Activated CD4-positive, alpha-beta T cell treated with anti-CD3 and anti-CD28 coated beads, Interleukin-2, amount 50 U/mL, for 1 hour (primary cell): ENCODE measurements at regions not wholly inside any gene's neighbourhood (a gene's known extent, or its start where the extent isn't known, plus 50 kb on each side); places are given as distances from the start of the nearest gene placed in this dataset.
"Not testable (repeated sequence)": the region's sequence is repeated elsewhere in the genome, so short reads cannot be mapped to it uniquely, and the experiment has no call there.

Experiments used
- DNase-seq: peaks from one replicate; pipeline ENCODE4 v3.0.0-alpha.2; 2020

DNA sequence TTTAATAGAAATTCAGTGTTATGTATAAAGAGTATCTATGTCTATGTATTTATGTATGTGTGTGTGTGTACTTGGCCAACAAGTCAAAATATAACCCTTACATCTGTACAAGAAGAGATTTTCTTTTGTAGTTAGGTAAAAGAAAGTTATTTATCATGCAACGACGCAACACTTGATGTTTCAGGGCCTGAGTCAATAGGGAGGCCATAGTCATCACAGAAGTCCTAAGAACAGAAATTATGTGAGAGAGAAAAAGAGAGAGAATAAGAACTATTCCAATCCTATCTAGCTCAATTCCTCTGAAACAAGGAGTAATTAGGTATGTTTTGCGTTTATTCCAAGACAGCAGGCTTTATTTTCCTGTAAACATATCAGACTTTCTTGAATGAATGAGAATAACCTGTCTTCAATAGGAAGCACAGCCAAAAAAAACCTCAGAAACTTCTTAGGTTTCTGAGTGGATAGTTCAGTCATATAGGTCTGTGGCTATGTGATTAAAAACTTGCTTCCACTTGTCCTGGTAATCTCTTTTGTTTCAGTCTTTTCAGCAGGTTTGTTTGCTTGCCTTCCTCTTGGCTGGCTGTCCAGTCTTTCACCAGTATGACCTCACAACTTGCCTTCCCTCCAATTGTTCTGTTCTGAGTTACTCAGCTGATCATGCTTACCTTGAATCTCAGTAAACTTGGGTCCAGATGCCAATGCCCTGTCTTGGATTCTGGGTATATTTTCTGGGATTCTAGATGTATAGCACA is 382.4 kb upstream of the GBE1 start:
- no peak for DNase-seq

DNA sequence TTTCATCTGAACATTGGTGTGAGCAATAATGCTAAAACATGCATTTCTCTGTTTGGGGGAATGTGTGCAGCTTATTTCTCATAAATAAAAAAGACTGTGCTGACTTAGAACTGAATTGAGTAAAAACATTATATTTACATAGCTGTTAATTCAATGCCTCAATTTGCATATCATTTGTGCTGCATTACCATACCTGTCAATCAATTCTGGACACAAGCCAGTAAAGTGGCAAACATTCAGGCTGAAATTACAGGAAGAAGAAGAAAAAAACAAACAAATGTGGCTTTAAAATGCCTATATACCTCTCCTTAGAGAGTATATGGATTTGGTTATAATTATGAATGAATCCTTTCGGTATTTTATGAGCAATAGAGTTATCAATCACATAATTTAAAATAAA is 380.1 kb upstream of the GBE1 start:
- no peak for DNase-seq

DNA sequence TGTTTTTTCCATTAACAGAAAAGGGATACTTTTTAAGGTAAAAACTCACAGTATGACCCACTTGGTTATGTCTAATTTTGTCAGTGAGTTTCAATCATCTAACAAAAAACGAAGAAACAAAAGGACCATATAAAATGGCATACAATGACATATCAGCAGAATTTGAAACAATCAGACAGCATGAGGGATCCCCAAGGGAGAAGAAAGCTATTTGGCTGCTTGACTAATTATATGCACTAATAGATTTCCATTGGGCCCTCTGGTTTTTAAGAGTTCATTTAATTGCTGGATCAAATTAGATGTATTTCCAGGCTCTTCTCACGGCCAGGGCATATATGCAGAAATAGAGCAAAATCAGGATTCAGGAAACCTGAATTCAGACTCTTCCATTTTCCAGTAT is 376.4 kb upstream of the GBE1 start:
- DNase-seq, result no peak

DNA sequence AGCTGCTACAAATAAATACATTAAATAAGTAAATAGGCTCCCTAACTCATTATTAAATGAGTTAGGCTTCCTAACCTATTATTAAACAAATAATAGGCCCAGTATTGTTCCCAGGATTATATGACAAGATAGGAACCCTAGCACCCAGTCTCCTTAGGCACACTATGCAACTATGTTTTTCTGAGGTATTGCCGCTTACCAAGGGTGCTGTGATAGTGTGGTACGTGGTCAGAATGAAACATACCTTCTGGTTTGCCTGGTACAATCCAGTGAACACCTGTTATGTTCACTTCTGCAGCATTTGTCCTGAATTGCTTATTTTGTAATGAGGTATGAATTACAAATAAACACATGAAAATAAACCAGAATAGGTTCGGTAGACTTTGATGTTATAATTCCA is 375.6 kb upstream of the GBE1 start:
- no peak for DNase-seq

DNA sequence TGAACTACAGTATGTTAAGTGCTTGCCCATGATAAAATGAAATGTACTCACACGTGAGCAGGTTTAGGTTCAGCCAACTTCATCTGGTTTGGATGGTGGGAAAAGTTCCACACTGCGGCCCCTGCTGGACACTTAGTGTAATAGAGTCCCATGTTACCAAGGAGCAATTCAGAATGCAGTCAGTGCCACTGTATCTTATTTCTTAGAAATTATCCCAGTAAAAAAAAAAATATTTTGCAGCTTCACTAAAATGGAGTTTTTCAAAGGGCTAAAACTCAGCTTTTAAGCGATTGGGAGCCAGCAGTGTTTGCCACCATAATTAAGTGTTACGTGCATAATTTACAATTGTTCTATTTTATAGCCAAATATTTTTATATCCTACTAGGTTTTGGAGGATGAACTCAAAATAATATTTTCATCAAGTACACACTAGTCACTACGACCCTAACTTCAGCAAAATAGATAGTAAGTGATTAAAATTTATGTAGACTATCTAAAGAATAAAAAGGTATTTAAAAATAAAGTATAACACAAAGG is 371.7 kb upstream of the GBE1 start:
- peak; percentile 36 for DNase-seq

DNA sequence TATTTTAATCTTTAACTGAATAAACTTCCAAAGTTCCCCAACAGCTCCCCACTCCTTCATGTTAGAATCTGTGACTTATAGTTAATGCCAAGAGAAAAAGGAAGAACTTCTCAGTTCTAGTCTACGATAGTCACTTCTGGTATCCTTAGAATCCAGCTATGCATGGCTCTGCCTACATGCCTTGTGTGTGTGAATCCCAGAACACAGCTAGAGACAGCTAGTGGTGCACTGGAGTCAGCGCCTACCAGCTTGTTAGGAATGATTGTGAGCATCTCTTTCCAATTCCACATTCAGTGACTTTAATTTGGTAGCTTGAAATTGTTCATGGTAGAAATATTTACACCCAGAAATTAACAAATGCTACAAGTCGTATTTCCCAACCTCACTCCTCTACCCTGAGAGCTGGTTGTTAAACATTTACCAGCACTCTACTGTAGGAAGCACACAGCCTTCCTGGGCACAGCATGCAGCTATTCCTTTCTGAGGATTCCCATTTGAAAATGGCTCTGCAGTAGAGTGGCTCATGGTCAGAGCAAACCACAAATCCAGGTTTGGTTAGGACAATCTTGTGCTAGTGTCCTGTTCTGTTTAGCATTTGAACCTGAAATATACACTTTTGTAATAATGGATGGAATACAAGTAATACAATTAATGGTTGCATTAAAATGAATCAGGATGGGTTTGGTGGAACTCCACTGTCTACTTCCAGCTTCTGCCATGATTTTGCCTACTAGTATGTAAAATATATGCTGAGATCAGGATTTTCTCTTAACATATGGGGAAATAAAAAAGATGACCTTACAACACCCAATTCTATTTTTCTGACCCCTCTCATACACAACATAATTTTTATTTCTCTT is 371.0 kb upstream of the GBE1 start:
- no peak for DNase-seq

DNA sequence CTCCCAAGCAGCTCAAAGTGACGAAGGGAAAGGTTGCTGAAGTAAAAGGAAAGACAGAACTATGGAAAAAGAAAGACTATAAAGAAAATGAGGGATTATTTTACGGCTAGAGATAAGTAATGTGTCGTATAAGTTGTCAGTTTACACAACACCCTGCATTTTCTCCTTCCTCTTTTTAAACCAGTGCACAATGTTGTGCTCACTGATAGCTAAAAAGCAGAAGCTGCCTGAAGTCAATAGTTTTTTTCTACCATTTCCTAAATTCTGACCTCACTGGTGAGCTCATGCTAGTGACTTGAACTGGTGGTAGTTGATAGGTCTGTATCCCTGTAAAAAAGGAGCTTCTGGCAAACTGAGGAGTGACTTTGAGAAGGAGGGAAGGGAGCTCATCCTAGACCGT is 368.6 kb upstream of the GBE1 start:
- no peak for DNase-seq

DNA sequence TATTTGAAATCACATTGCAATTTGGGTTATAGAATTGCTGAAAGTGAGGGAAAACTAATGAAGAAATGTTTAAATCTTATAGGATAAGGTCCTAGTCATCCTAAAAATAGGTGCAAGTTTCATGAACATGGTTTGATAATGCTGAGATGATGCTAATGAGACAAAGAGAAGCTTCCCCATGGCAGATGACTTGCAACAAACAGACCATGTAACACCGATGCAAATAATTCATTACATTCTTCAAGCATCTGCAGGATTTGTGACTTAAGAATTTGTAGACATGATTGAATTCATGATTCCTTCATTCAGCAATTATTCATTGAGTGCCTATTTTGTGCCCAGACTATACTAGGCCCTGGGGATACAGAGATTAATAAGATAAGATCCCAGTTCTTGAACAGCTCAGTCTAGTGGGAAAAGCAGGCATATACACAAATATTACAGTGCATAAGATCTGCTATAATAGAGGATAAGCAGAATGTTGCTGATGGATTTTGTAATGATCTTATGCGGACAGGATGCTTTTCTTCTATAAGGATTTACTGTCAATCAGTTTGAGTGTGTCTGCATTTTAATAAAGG is 367.9 kb upstream of the GBE1 start:
- DNase-seq, result no peak

DNA sequence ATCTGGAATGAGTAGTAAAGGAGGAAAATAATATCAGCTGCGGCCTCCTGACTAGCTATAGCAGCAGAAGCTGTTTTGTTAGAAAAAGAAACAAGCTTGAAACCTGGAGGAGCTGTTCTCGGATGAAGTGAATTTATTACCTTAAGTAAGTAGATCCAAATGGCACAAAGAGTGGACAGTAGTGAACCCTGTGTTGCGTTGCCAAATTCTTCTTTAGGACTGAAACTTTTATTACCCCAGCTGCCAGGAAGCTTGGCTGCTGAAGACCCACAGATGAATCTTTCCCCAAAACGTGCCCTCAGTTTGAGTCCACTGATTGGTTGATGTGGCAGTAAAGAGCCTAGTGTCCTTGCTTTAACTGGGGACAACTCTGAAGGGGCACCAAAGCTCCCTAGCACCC is 366.8 kb upstream of the GBE1 start:
- no peak for DNase-seq

DNA sequence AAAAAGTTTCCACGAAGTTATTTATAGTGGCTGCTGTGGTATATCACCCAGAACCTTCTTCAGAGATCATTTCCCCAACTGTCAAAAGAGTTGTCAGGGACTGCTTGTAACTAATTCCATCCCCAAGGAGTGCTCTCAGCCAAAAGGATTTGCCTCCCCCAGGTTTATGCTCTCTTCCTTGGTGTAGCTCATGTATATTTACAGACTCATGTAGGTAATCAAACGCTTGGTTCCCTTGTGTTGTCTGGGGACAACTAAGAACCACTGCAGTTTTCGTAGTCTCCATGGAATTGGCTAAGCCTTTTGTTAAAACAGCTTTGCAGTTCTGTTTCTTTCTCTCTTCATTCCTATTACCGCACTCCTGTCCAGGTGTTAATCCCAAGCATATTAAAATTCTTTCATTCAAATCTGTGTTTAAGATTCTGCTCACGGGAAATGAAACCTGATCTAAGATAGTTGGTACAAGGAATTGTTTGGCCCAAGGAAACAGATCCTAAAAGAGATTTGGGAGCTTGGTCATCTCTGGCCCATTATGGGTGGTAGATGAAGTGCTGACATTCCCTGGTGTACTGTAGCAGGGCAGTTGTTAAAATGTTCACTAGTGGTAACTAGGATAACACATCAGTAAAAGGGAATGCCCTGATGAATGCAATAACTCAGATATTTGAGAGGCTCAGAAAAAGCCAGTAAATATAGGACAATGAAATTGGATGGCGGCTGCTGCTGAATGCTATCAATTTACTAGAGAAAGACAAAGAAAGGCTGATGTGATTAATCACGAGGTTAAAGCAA is 361.3 kb upstream of the GBE1 start:
- no peak for DNase-seq

DNA sequence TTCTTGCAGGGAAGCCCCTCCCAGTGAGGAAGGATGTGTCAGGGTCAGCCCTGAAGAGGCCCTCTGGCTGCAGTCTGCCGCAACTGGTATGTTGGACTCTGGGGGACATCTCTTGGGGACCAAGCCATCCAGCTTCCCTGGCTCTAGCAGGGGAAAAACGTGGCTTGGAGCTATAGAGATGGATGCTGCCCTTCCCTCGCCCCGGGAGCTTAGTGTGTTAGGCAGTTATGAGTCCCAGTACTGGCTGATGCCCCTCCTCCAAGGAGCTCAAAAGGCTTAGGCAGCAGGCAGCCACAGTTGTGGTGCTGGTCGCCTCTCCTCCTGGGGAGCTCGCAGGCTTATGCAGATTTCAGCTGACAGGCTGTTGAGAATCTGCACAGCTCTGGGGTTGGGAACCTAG is 353.1 kb upstream of the GBE1 start:
- DNase-seq, result no peak

DNA sequence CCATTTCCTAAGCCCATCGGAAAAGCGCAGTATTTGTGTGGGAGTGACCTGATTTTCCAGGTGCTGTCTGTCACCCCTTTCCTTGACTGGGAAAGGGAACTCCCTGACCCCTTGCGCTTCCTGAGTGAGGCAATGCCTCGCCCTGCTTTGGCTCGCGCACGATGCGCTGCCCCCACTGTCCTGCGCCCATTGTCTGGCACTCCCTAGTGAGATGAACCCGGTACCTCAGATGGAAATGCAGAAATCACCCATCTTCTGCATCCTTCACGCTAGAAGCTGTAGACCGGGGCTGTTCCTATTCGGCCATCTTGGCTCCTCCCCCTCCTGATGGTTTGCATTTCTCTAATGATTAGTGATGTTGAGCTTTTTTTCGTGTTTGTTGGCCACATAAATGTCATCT is 349.3 kb upstream of the GBE1 start:
- not testable (repeated sequence) for DNase-seq

DNA sequence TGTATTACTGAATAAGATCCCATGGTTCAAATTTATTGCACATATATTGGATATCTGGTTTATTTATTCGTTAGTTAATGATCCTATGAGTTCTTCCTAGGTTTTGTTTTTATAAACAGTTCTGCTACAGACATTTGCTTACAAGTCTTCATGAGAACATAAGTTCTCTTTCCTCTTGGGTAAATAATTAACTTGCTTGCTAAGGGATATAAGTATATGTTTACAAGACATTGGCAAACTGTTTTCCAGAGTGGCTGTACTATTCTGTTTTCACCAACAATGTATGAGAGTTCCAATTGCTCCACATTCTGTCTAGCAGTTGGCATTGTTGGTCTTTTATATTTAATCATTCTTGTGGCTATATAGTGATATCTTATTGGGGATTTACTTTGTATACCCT is 341.8 kb upstream of the GBE1 start:
- DNase-seq, result no peak

DNA sequence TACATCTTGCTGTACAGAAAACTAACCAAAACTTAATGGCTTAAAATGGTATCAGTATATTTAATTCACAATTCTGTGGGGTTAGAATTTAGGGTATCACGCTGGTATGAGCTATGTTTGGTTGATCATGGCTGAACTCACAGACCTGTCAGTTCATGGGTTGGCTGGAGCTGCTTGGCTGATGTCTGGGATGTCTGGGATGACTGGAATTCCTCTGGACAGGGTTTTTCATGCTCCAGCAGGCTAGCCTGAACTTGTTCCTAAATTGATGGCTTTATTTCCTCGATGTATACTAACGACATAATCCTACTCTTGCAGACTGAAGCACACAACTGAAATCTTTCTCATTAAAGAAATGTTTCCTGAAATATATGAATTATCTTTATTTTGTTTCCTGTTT is 338.9 kb upstream of the GBE1 start:
- DNase-seq, result no peak

DNA sequence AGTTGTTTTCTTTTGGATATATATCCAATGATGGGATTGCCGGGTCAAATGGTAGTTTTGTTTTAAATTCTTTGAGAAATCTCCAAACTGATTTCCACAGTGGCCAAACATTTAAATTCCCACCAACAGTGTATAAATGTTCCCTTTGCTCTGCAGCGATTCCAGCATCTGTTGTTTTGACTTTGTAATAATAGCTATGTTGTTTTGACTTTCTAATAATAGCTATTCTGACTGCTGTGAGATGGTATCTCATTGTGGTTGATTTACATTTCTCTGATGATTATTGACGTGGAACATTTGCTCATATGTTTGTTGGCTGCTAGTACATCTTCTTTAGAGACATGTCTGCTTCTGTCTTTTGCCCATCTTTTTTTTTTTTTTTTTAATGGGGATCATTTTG is 332.2 kb upstream of the GBE1 start:
- no peak for DNase-seq

DNA sequence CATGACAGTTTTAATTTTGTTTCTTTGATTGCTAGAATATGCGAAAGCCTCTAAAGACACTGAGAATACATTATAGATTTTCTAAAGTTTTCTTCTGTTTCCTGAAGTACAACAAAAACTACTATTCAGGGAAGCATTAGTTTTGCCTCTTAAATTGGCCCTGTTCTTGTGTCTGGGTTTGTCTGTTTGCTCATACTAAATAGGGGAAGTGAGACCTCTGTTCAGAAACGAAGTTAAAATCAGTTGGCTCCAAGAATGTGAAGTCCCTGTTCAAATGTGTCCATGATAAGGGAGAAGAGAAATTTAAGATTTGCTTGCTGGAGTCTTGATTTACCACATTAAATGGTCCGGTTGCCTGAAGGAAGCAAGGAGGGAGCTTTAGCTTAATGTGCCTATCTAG is 327.3 kb upstream of the GBE1 start:
- DNase-seq, result no peak

DNA sequence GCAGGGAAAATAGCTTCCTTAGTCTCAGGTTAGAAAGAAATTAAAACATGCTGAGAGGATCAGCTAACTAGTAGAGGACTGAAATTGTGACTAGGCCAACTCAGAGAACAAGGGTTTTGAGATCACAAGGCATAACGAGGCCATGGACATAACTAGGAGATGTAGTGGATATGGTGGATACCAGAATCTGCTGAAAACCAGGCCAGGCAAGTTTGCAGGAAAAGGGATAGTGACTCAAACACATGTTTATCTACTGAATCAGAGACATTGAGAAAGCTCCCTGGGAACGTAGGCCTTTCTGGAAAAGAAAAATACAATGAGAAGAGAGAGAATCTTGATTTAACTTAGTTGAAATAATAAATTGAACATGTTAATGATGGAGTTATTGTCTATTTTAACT is 326.5 kb upstream of the GBE1 start:
- DNase-seq, result no peak

DNA sequence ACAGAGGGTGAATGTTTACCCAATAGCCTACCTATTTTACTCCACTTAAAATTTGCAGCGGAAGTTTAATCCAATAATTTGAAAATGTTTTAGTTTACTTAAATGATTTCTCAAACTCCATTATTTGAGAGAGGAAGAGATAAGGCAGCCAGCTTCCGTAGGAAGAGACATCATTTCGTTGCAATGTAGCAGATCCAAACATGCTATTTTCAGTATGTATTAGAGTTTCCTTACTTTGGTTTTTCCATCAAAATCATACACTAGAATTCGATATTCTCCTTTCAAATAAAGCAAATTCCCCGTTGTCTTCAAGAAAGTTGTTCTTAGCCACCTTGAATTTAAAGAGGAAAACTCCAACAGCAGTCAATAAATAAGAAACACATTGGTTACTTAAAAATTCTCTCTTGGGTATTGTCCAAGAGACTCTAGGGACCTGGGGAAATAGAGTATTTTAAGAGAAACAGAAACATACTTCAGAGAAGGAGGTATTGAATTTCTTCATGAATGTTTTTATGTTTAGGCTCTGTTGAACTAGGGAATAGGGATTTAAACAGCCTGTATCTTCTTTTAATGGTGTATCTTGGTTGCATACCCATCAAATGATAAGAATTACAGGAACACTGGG is 324.5 kb upstream of the GBE1 start:
- no peak for DNase-seq

DNA sequence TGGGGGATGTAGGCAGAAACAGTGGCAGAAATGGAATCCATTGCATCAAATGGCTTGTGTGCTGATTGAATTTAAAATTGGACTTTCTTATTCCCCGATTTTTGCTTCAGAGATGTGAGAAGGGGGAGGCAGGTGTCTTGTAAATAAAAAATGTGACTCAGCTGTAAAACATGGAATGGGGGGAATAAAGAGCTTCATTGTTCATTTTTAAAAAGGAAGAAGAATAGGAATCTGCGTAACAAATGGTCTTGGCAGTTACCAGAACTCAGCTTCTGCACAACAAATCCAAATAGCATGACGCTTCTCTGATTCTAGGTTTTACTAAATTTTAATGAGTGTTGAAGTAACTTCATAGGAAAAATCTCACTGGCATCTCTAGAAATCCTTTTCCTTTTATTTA is 323.9 kb upstream of the GBE1 start:
- no peak for DNase-seq

DNA sequence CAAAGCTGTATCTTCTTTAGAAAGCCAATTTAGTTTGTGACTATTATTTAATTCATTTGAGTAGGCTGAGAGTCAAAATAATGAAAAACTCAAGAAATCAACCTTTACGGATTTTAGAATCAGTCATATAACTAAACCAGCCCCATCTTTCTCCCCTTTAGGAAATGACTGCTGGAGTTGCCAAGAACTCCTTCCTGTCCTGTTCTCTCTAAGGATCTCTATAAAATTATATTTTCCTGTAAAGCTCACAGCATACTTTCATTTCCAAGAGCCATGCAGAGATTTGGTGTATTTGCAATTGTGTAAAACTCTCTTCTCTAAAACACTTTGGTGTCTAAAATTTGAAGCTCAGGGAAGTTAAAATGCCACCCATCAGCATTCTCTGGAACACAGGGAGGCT is 323.4 kb upstream of the GBE1 start:
- DNase-seq, result no peak

DNA sequence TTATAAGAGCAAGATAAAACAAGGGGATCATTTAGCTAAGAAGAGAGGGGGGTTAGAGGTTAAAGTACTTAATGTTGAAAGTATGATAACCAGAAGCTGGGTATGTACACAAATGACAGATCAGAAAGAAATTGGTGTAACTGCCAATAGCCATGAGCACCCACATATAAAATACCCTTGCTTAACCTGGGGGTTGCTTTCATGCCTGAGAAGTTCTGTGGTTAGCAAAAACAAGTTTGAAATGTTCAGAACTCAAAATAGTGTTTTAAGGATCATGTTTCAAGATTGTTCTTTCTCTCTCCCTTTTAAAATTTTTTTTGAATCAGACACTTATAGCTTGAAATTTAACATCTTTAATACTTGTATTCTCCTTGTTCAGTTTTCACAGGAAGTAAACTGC is 321.4 kb upstream of the GBE1 start:
- no peak for DNase-seq

DNA sequence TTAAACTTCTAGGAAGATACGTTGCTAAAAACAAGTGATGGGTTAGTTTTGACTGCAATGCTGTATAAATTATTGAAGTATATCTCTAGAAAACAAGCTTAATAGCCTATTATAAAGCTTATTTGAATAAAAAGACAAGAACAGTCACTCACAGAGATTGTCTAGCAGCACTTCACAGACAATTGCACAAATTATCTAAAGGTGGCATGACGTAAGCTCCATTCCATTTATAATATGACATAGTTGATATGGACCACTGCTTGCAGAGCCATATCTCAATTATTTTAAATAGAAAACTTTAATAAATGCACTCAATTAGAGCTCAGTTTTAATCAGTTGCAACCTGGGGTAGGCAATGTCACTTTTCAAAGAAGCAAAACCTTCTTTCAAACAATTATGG is 319.9 kb upstream of the GBE1 start:
- no peak for DNase-seq

DNA sequence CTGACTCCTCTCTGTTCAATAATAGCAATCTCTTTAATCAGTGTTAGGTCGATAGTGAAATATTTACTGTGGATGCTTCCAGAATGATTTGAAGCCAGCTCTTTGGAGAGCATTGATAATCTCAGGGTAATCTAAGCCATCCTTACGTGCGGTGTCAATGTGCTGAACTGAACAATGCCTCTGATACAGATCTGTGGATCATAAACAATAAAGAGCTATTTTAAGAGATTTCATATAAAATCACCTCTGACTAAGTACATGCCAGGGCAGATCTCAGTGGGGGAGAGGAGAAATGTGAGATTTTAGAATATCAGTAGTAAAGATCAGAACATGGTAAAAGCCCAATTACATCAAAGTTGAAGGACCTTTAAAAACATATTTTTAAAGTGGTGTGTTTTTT is 319.3 kb upstream of the GBE1 start:
- no peak for DNase-seq
